H1 (cell line): ENCODE measurements at regions not wholly inside any gene's neighbourhood (a gene's known extent, or its start where the extent isn't known, plus 50 kb on each side); places are given as distances from the start of the nearest gene placed in this dataset.

Experiments
- CTCF ChIA-PET: fragments of 300-600 bp; sonication (Branson Sonifier 250); formaldehyde crosslinking; loops from one replicate; lab custom pipeline; 2021; ENCODE audit not compliant: partially characterized antibody; lab: Charles Lee
- POLR2A ChIA-PET: fragments of 300-600 bp; sonication (Branson Sonifier 250); formaldehyde crosslinking; loops from one replicate; lab custom pipeline; 2021; ENCODE audit warnings: inconsistent platforms; ENCODE audit not compliant: partially characterized antibody; lab: Charles Lee
- DNase-seq, 2 experiments: peaks; one replicate each; pipeline versions ENCODE4 v3.0.0 to v3.0.0-alpha.2; 2010 to 2022; ENCODE audit warnings: low spot score in 2 of 2, low read depth in 1 of 2, mixed read lengths in 1 of 2
- FAIRE-seq: peaks from 2 replicates; lab custom pipeline; 2011; peaks lifted over from hg19 to GRCh38; lab: Jason Lieb, UNC
- H2AFZ ChIP-seq: 2 replicates; pipeline ENCODE4 v1.8.1; 2012; ENCODE audit warnings: low read length, inconsistent platforms
- H2AK5ac ChIP-seq: 2 replicates; pipeline ENCODE4 v1.6.1; 2013; ENCODE audit warnings: low read depth, low read length
- H2BK120ac ChIP-seq: replicated peaks from 2 replicates; pipeline ENCODE3; 2013; ENCODE audit warnings: low read depth, low read length, inconsistent platforms
- H2BK12ac ChIP-seq: 2 replicates; pipeline ENCODE4 v1.6.1; 2013; ENCODE audit warnings: low read depth, low read length
- H2BK15ac ChIP-seq: 2 replicates; pipeline ENCODE4 v1.6.1; 2013; ENCODE audit warnings: low read length
- H2BK20ac ChIP-seq: 2 replicates; pipeline ENCODE4 v1.6.1; 2013; ENCODE audit warnings: low read length
- H2BK5ac ChIP-seq: 2 replicates; pipeline ENCODE4 v1.6.1; 2013; ENCODE audit warnings: low read depth, low read length
- H3K14ac ChIP-seq: 2 replicates; pipeline ENCODE4 v1.6.1; 2013; ENCODE audit warnings: inconsistent platforms; ENCODE audit not compliant: insufficient read length
- H3K18ac ChIP-seq: 2 replicates; pipeline ENCODE4 v1.6.1; 2013; ENCODE audit warnings: low read length; ENCODE audit errors: extremely low read depth
- H3K23ac ChIP-seq: 2 replicates; pipeline ENCODE4 v1.6.1; 2013; ENCODE audit warnings: inconsistent platforms; ENCODE audit not compliant: insufficient read length
- H3K23me2 ChIP-seq: 2 replicates; pipeline ENCODE4 v1.6.1; 2013; ENCODE audit warnings: low read depth, low read length
- H3K27ac ChIP-seq: 2 replicates; pipeline ENCODE4 v1.6.1; 2011; ENCODE audit warnings: low read depth, low read length, inconsistent platforms
- H3K27me3 ChIP-seq, 4 experiments: replicated peaks in 1 of 4; 1 replicate in 1 of 4; 2 replicates in 3 of 4; pipeline versions ENCODE4 v1.6.1 to v1.8.1; 2011 to 2013; ENCODE audit warnings: low read length in 3 of 4, mild to moderate bottlenecking in 3 of 4, inconsistent platforms in 2 of 4, mixed read lengths in 2 of 4, moderate library complexity in 1 of 4; ENCODE audit not compliant: control insufficient read depth in 3 of 4, insufficient read depth in 3 of 4; ENCODE audit errors: extremely low read depth in 1 of 4
- H3K36me3 ChIP-seq, 4 experiments: 2 replicates each; pipeline versions ENCODE4 v1.6.1 to v1.8.1; 2011 to 2013; ENCODE audit warnings: mild to moderate bottlenecking in 4 of 4, low read length in 3 of 4, moderate library complexity in 2 of 4, control low read depth in 1 of 4, inconsistent platforms in 1 of 4; ENCODE audit not compliant: insufficient read depth in 4 of 4, control insufficient read depth in 2 of 4
- H3K4ac ChIP-seq: replicated peaks from 2 replicates; pipeline ENCODE3; 2013; ENCODE audit warnings: low read length, low read depth, mixed read lengths, inconsistent platforms; ENCODE audit not compliant: insufficient read length
- H3K4me1 ChIP-seq, 4 experiments: replicated peaks in 1 of 4; 1 replicate in 1 of 4; 2 replicates in 3 of 4; pipeline versions ENCODE4 v1.6.1 to v1.8.1; 2011 to 2013; ENCODE audit warnings: low read length in 3 of 4, inconsistent platforms in 2 of 4, mixed read lengths in 1 of 4; ENCODE audit not compliant: insufficient read depth in 4 of 4, control insufficient read depth in 3 of 4
- H3K4me2 ChIP-seq, 2 experiments: 2 replicates each; pipeline versions ENCODE4 v1.6.1 to v1.8.1; 2011 to 2013; ENCODE audit warnings: low read depth in 2 of 2, low read length in 2 of 2, control low read depth in 1 of 2, inconsistent platforms in 1 of 2, mild to moderate bottlenecking in 1 of 2; ENCODE audit not compliant: insufficient read depth in 1 of 2
- H3K4me3 ChIP-seq, 4 experiments: fragments of 200-600, 300-600 bp in 1 of 4; sonication (generic), shearing (Covaris generic), sonication (Bioruptor Twin) in 1 of 4; 2 replicates each; pipeline versions ENCODE4 v1.5.1 to v1.8.1; 2011 to 2016; ENCODE audit warnings: low read length in 4 of 4, low read depth in 3 of 4, control low read depth in 2 of 4, inconsistent platforms in 2 of 4, mild to moderate bottlenecking in 2 of 4, mixed read lengths in 1 of 4, moderate library complexity in 1 of 4; ENCODE audit not compliant: insufficient read depth in 2 of 4; ENCODE audit errors: extremely low read depth in 1 of 4
- H3K56ac ChIP-seq: replicated peaks from 2 replicates; pipeline ENCODE3; 2013; ENCODE audit warnings: low read depth, mild to moderate bottlenecking, mixed read lengths, low read length, inconsistent platforms; ENCODE audit not compliant: insufficient read length
- H3K79me1 ChIP-seq: 2 replicates; pipeline ENCODE4 v1.6.1; 2013; ENCODE audit warnings: low read depth, low read length, control low read depth
- H3K79me2 ChIP-seq, 2 experiments: 2 replicates each; pipeline versions ENCODE4 v1.6.1 to v1.8.1; 2012 to 2013; ENCODE audit warnings: low read length in 2 of 2, mild to moderate bottlenecking in 2 of 2, inconsistent platforms in 1 of 2; ENCODE audit not compliant: insufficient read depth in 2 of 2, control insufficient read depth in 1 of 2
- H3K9ac ChIP-seq, 4 experiments: replicated peaks in 1 of 4; 1 replicate in 1 of 4; 2 replicates in 3 of 4; pipeline versions ENCODE4 v1.6.1 to v1.8.1; 2011 to 2013; ENCODE audit warnings: low read depth in 3 of 4, low read length in 3 of 4, control low read depth in 2 of 4, mild to moderate bottlenecking in 2 of 4, moderate library complexity in 2 of 4, inconsistent platforms in 1 of 4; ENCODE audit errors: extremely low read depth in 1 of 4
- H3K9me3 ChIP-seq, 2 experiments: 2 replicates each; pipeline versions ENCODE4 v1.6.1 to v1.8.1; 2012 to 2013; ENCODE audit warnings: mild to moderate bottlenecking in 2 of 2, moderate library complexity in 2 of 2, control low read depth in 1 of 2, inconsistent platforms in 1 of 2, low read depth in 1 of 2, low read length in 1 of 2, mixed read lengths in 1 of 2; ENCODE audit not compliant: insufficient read depth in 2 of 2
- H4K20me1 ChIP-seq, 2 experiments: replicated peaks in 1 of 2; 2 replicates each; pipeline versions ENCODE3 to v1.8.1; 2011 to 2013; ENCODE audit warnings: inconsistent platforms in 2 of 2, low read length in 2 of 2, mild to moderate bottlenecking in 1 of 2; ENCODE audit not compliant: insufficient read depth in 2 of 2, control insufficient read depth in 1 of 2
- H4K5ac ChIP-seq: 2 replicates; pipeline ENCODE4 v1.6.1; 2013; ENCODE audit warnings: low read length, low read depth, mixed read lengths, inconsistent platforms; ENCODE audit not compliant: insufficient read length
- H4K8ac ChIP-seq: 2 replicates; pipeline ENCODE4 v1.8.0; 2013; ENCODE audit warnings: mild to moderate bottlenecking, moderate library complexity, low read length, inconsistent platforms; ENCODE audit not compliant: insufficient read depth; ENCODE audit errors: extremely low read depth
- H4K91ac ChIP-seq: replicated peaks from 2 replicates; pipeline ENCODE3; 2013; ENCODE audit warnings: low read length, mixed read lengths, inconsistent platforms; ENCODE audit not compliant: insufficient read length
- ATF3 ChIP-seq: IDR thresholded peaks from 2 replicates; pipeline ENCODE4 v1.6.1; 2011; ENCODE audit warnings: low read depth, mild to moderate bottlenecking, low read length; ENCODE audit not compliant: insufficient read depth
- CHD1 ChIP-seq: IDR thresholded peaks from 2 replicates; pipeline ENCODE4 v1.6.1; 2012; ENCODE audit warnings: low read depth, low read length, improper control_type of control experiment
- EP300 ChIP-seq, 2 experiments: IDR thresholded peaks; 1 replicate in 1 of 2; 2 replicates in 1 of 2; pipeline ENCODE4 v1.6.1; 2011 to 2012; ENCODE audit warnings: low read depth in 2 of 2, low read length in 2 of 2, mild to moderate bottlenecking in 2 of 2, borderline replicate concordance in 1 of 2, inconsistent platforms in 1 of 2, moderate library complexity in 1 of 2
- HDAC6 ChIP-seq: IDR thresholded peaks from one replicate; pipeline ENCODE4 v1.7.1; 2012; ENCODE audit warnings: low read depth, mild to moderate bottlenecking, inconsistent platforms, low read length, moderate library complexity
- NRF1 ChIP-seq: IDR thresholded peaks from 2 replicates; pipeline ENCODE4 v1.6.1; 2011; ENCODE audit warnings: mild to moderate bottlenecking, low read depth, low read length, improper control_type of control experiment
- RNF2 ChIP-seq: fragments of 200-900, 300-1000 bp; sonication (generic); IDR thresholded peaks from 2 replicates; pipeline ENCODE4 v1.7.1; 2016; ENCODE audit warnings: borderline replicate concordance, low read depth, mild to moderate bottlenecking, antibody characterized with exemption, low read length; ENCODE audit not compliant: poor library complexity, severe bottlenecking; ENCODE audit errors: missing control alignments
- SIN3A ChIP-seq, 2 experiments: IDR thresholded peaks in 1 of 2; conservative IDR thresholded peaks in 1 of 2; 2 replicates each; pipeline ENCODE4 v1.6.1; 2011 to 2012; ENCODE audit warnings: low read length in 2 of 2, improper control_type of control experiment in 1 of 2, low read depth in 1 of 2, mild to moderate bottlenecking in 1 of 2
- SUZ12 ChIP-seq: fragments of 200-600 bp; sonication (generic); IDR thresholded peaks from 2 replicates; pipeline ENCODE4 v1.6.1; 2012; ENCODE audit warnings: mild to moderate bottlenecking, inconsistent platforms, low read length, moderate library complexity, mixed read lengths
- USF2 ChIP-seq: IDR thresholded peaks from 2 replicates; pipeline ENCODE4 v1.6.1; 2011; ENCODE audit warnings: low read length, improper control_type of control experiment
- WGBS, 2 experiments: shearing (Covaris generic) in 1 of 2; methylation state at CpG; one replicate each; pipeline versions ENCODE4 v1.1.6 to v1.1.7; 2013 to 2015; ENCODE audit warnings: low lambda C conversion rate in 2 of 2, mixed read lengths in 2 of 2, inconsistent platforms in 1 of 2, low coverage in 1 of 2, missing lambda C conversion rate in 1 of 2; ENCODE audit not compliant: insufficient replicate concordance in 2 of 2, insufficient coverage in 1 of 2, insufficient read length in 1 of 2; ENCODE audit errors: extremely low coverage in 1 of 2, missing lambda C conversion rate in 1 of 2; 5-methylcytosine and 5-hydroxymethylcytosine counted together

- H2BK15ac ChIP-seq, result no peak overlapping the region
- POLR2A ChIA-PET, result no interaction called here
- no peaks in the 10 kb centered on the region for H3K79me2 ChIP-seq
- no peaks in the 10 kb centered on the region for H3K4me1 ChIP-seq
- CTCF ChIA-PET, result interaction anchor here (0.6 kb wide), 1 partner anchor 160 kb away, joined by 3 read pairs; no protein-coding TSS in a partner anchor
- H2BK5ac ChIP-seq, result no peak overlapping the region
- no peak overlapping the region for H3K4me3 ChIP-seq
- H3K9ac ChIP-seq, result no peak overlapping the region
- no peak overlapping the region for H2BK12ac ChIP-seq
- no peak overlapping the region for H3K4me2 ChIP-seq
- no peak overlapping the region for H2AK5ac ChIP-seq
- H2BK120ac ChIP-seq, result no peak overlapping the region
- no peaks in the 10 kb centered on the region for H3K27me3 ChIP-seq
- no peak overlapping the region for H2BK20ac ChIP-seq
- H3K18ac ChIP-seq, result no peak overlapping the region
- H4K5ac ChIP-seq, result no peak overlapping the region
- no peak overlapping the region for H4K91ac ChIP-seq
- no peaks in the 10 kb centered on the region for H3K23me2 ChIP-seq
- WGBS, 2 experiments, result 97% methylated on average over 3 of the region's 3 CpGs; no CpG with 5 or more reads in 1 of the 2 experiments
- H3K56ac ChIP-seq, result no peak overlapping the region
- H3K4ac ChIP-seq, result no peak overlapping the region
- H3K9me3 ChIP-seq, result no peaks in the 10 kb centered on the region
- H3K23ac ChIP-seq, result no peak overlapping the region
- H4K20me1 ChIP-seq, result no peaks in the 10 kb centered on the region
- no peak overlapping the region for H4K8ac ChIP-seq
- no peak overlapping the region for H2AFZ ChIP-seq
- H3K27ac ChIP-seq, result no peak overlapping the region
- TF ChIP-seq SIN3A (conservative IDR thresholded peaks at IDR 0.05 in 1 of 2, IDR thresholded peaks at IDR 0.05 in 1 of 2; ENCODE audit: low read depth in 1 of 2, low read length in 2 of 2) (no peak), RNF2 (no peak), NRF1 (no peak), ATF3 (no peak), EP300 (IDR thresholded peaks at IDR 0.05; ENCODE audit: borderline replicate concordance in 1 of 2, low read depth in 2 of 2, low read length in 2 of 2) (no peak), USF2 (no peak), HDAC6 (no peak), CHD1 (no peak), SUZ12 (no peak)
- TF ChIP-seq, all 59 proteins: peak for 0
- Histone ChIP-seq H3K79me1 (no peaks in the 10 kb centered on the region), H3K36me3 (no peaks in the 10 kb centered on the region), H3K14ac (no peak overlapping the region)
- FAIRE-seq (no peak), DNase-seq (no peak)
Measured at GRCh38 chrX:6909396-6909795, 238.1 kb upstream of the STS start.
